Neutrophil (primary cell): ENCODE measurements at regions not wholly inside any gene's neighbourhood (a gene's known extent, or its start where the extent isn't known, plus 50 kb on each side); places are given as distances from the start of the nearest gene placed in this dataset.

ENCODE experiments used
- H3K27ac ChIP-seq: fragments of 200-600 bp; sonication (generic); 2 replicates; pipeline ENCODE4 v1.5.1; 2016; ENCODE audit warnings: mild to moderate bottlenecking, moderate library complexity
- H3K27me3 ChIP-seq: fragments of 200-600 bp; sonication (generic); 2 replicates; pipeline ENCODE4 v1.6.0; 2016; ENCODE audit warnings: mild to moderate bottlenecking
- H3K36me3 ChIP-seq: fragments of 200-600 bp; sonication (generic); 2 replicates; pipeline ENCODE4 v1.5.1; 2017
- H3K4me1 ChIP-seq, 2 experiments: fragments of 200-600 bp in 1 of 2; sonication (generic) in 1 of 2; 1 replicate in 1 of 2; 2 replicates in 1 of 2; pipeline versions ENCODE4 v1.5.1 to v1.6.1; 2013 to 2016; ENCODE audit warnings: low read depth in 1 of 2, low read length in 1 of 2, mild to moderate bottlenecking in 1 of 2, moderate library complexity in 1 of 2; ENCODE audit not compliant: control insufficient read depth in 1 of 2, insufficient read depth in 1 of 2
- H3K4me3 ChIP-seq, 2 experiments: fragments of 200-600 bp in 1 of 2; sonication (generic) in 1 of 2; 1 replicate in 1 of 2; 2 replicates in 1 of 2; pipeline ENCODE4 v1.5.1; 2013 to 2016; ENCODE audit warnings: low read depth in 1 of 2, low read length in 1 of 2, mild to moderate bottlenecking in 1 of 2, moderate library complexity in 1 of 2
- H3K9me3 ChIP-seq: fragments of 200-600 bp; sonication (generic); 2 replicates; pipeline ENCODE4 v1.5.1; 2016
- TF ChIP-seq, protein P1 (sequence below): fragments of 200-600 bp; sonication (generic); IDR thresholded peaks from 2 replicates; pipeline ENCODE4 v1.5.1; 2016; ENCODE audit warnings: antibody characterized with exemption

- H3K27me3 ChIP-seq, result peaks cover 69% of the 10 kb centered on the region
- no peak overlapping the region for H3K27ac ChIP-seq
- H3K9me3 ChIP-seq, result no peaks in the 10 kb centered on the region
- TF ChIP-seq, protein P1, sequence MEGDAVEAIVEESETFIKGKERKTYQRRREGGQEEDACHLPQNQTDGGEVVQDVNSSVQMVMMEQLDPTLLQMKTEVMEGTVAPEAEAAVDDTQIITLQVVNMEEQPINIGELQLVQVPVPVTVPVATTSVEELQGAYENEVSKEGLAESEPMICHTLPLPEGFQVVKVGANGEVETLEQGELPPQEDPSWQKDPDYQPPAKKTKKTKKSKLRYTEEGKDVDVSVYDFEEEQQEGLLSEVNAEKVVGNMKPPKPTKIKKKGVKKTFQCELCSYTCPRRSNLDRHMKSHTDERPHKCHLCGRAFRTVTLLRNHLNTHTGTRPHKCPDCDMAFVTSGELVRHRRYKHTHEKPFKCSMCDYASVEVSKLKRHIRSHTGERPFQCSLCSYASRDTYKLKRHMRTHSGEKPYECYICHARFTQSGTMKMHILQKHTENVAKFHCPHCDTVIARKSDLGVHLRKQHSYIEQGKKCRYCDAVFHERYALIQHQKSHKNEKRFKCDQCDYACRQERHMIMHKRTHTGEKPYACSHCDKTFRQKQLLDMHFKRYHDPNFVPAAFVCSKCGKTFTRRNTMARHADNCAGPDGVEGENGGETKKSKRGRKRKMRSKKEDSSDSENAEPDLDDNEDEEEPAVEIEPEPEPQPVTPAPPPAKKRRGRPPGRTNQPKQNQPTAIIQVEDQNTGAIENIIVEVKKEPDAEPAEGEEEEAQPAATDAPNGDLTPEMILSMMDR, result no peak
- no peak overlapping the region for H3K4me3 ChIP-seq
- H3K36me3 ChIP-seq, result no peaks in the 10 kb centered on the region
- H3K4me1 ChIP-seq, result no peaks in the 10 kb centered on the region
Observed at GRCh38 chr18:46373131-46373530, 268.9 kb downstream of the HAUS1 start.

- H3K4me3 ChIP-seq, result no peak overlapping the region
- H3K27ac ChIP-seq, result no peak overlapping the region
- TF ChIP-seq, protein P1, result no peak
- H3K27me3 ChIP-seq, result peaks cover 69% of the 10 kb centered on the region
- H3K36me3 ChIP-seq, result no peaks in the 10 kb centered on the region
- no peaks in the 10 kb centered on the region for H3K9me3 ChIP-seq
- no peaks in the 10 kb centered on the region for H3K4me1 ChIP-seq
Observed at GRCh38 chr18:46373791-46374190, 269.6 kb downstream of the HAUS1 start.

DNA sequence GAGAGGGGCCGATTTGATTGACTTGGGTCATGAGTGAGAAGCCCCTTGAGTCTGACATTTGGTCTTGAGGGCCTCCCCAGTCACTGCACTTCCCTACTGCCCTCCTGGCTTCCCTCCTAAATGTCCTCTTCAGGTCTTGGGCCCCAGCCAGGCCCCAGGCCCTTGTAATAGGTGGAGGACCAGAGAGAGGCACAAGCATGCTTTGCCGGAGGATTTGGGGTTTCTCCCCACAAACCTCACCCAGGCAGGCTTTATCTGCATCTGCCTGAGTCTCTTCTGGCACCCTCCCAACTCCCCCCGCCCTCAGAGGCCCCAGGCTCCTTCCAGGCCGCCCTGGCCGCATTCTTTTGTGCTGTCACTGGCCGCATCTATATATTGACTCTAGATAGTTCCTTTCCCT is 270.7 kb downstream of the HAUS1 start:
- Histone ChIP-seq H3K27me3 (peaks cover 60% of the 10 kb centered on the region), H3K4me3 (no peak overlapping the region), H3K36me3 (no peaks in the 10 kb centered on the region), H3K9me3 (no peaks in the 10 kb centered on the region), H3K27ac (no peak overlapping the region), H3K4me1 (no peaks in the 10 kb centered on the region)
- TF ChIP-seq, protein P1, result no peak

DNA sequence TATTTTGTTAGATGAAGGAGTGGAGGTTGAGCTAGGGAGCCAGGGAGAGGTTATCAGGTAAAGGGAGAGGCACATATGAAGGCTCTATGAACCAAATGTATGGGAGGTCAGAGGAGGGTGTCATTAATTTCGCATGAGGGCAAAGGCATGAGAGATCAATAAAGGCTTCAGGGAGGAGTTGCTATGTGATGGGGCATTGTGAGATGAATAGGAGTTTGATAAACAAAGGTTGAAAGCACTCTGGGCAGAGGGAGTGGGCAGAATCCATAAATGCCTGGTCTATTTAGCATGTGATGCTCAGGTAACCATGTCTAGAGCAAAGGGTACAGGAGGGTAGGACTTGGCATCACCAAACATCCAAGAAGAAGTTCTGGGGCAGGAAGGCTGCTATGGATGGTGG is 273.4 kb downstream of the HAUS1 start:
- Histone ChIP-seq H3K9me3 (no peaks in the 10 kb centered on the region), H3K27ac (no peak overlapping the region), H3K4me1 (no peaks in the 10 kb centered on the region), H3K4me3 (no peak overlapping the region), H3K36me3 (no peaks in the 10 kb centered on the region), H3K27me3 (peaks cover 36% of the 10 kb centered on the region)
- TF ChIP-seq, protein P1, result no peak

- Histone ChIP-seq H3K36me3 (no peaks in the 10 kb centered on the region), H3K4me3 (no peak overlapping the region), H3K4me1 (no peaks in the 10 kb centered on the region), H3K9me3 (no peaks in the 10 kb centered on the region), H3K27ac (no peak overlapping the region), H3K27me3 (peaks cover 28% of the 10 kb centered on the region)
- TF ChIP-seq, protein P1, result no peak
Observed at GRCh38 chr18:46378126-46378863, 274.1 kb downstream of the HAUS1 start.
